Karpas-422 (cell line): ENCODE measurements at regions not wholly inside any gene's neighbourhood (a gene's known extent, or its start where the extent isn't known, plus 50 kb on each side); places are given as distances from the start of the nearest gene placed in this dataset.

ENCODE experiments used
- DNase-seq: peaks from one replicate; pipeline ENCODE4 v3.0.0-alpha.2; 2015
- H2AFZ ChIP-seq: fragments of 200-600 bp; sonication (generic); 2 replicates; pipeline ENCODE4 v1.6.1; 2014; ENCODE audit warnings: antibody characterized with exemption, low read length, mixed read lengths
- H3K27ac ChIP-seq: fragments of 200-600 bp; sonication (generic); 2 replicates; pipeline ENCODE4 v1.5.1; 2014; ENCODE audit warnings: mild to moderate bottlenecking, low read length, moderate library complexity
- H3K27me3 ChIP-seq: fragments of 200-600 bp; sonication (generic); 2 replicates; pipeline ENCODE4 v1.6.1; 2014; ENCODE audit warnings: low read length, mixed read lengths
- H3K36me3 ChIP-seq: fragments of 200-600 bp; sonication (generic); 2 replicates; pipeline ENCODE4 v1.6.1; 2014; ENCODE audit warnings: low read length, mixed read lengths; ENCODE audit not compliant: insufficient read depth
- H3K4me1 ChIP-seq: fragments of 200-600 bp; sonication (generic); 2 replicates; pipeline ENCODE4 v1.6.1; 2014; ENCODE audit warnings: mild to moderate bottlenecking, low read length, mixed read lengths
- H3K4me2 ChIP-seq: fragments of 200-600 bp; sonication (generic); 2 replicates; pipeline ENCODE4 v1.6.1; 2014; ENCODE audit warnings: low read length, low read depth, mild to moderate bottlenecking; ENCODE audit not compliant: poor library complexity, severe bottlenecking
- H3K4me3 ChIP-seq: fragments of 200-600 bp; sonication (generic); 2 replicates; pipeline ENCODE4 v1.5.1; 2014; ENCODE audit warnings: mild to moderate bottlenecking, antibody characterized with exemption, low read length, mixed read lengths
- H3K79me2 ChIP-seq: fragments of 200-600 bp; sonication (generic); 2 replicates; pipeline ENCODE4 v1.6.1; 2014; ENCODE audit warnings: mild to moderate bottlenecking, low read length, mixed read lengths
- H3K9ac ChIP-seq: fragments of 200-600 bp; sonication (generic); 2 replicates; pipeline ENCODE4 v1.6.0; 2014; ENCODE audit warnings: low read length
- H3K9me2 ChIP-seq: fragments of 200-600 bp; sonication (generic), shearing (Covaris generic); replicated peaks from 2 replicates; pipeline ENCODE4 v1.6.0; 2014; ENCODE audit warnings: mild to moderate bottlenecking, low read length, moderate library complexity; ENCODE audit not compliant: insufficient read depth
- H3K9me3 ChIP-seq: fragments of 300-700, 200-600 bp; sonication (generic); 2 replicates; pipeline ENCODE4 v1.6.1; 2014; ENCODE audit warnings: low read length, mixed read lengths
- H4K20me1 ChIP-seq: fragments of 200-600 bp; sonication (generic); 2 replicates; pipeline ENCODE4 v1.6.1; 2014; ENCODE audit warnings: mild to moderate bottlenecking, antibody characterized with exemption, low read length, low read depth; ENCODE audit not compliant: insufficient read depth

DNA sequence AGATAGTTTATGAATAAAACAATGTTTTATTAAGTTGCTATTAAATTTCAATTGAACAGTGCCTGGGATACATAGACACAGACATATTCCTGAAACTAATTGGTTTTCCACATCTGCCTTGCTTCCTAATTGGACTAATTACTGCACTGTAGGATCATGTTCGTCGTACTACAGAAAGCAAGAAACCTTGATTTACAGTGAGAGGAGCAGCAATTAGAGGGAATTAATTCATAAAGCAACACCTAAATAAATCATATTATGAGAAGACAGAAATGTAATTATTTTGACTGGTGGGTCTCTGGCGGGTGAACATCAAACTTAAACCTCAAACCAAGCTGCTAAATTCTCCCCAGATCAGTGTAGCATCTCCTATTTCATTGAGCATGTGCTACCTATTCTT, 124.6 kb upstream of the CAMK1G start:
- DNase-seq, result no peak
- H2AFZ ChIP-seq, result no peak overlapping the region
- H4K20me1 ChIP-seq, result no peaks in the 10 kb centered on the region
- no peaks in the 10 kb centered on the region for H3K4me1 ChIP-seq
- no peak overlapping the region for H3K4me2 ChIP-seq
- H3K79me2 ChIP-seq, result no peaks in the 10 kb centered on the region
- H3K27me3 ChIP-seq, result no peaks in the 10 kb centered on the region
- no peaks in the 10 kb centered on the region for H3K9me3 ChIP-seq
- no peak overlapping the region for H3K27ac ChIP-seq
- H3K36me3 ChIP-seq, result no peaks in the 10 kb centered on the region
- H3K9ac ChIP-seq, result no peak overlapping the region
- H3K4me3 ChIP-seq, result no peak overlapping the region
- H3K9me2 ChIP-seq, result no peaks in the 10 kb centered on the region

DNA sequence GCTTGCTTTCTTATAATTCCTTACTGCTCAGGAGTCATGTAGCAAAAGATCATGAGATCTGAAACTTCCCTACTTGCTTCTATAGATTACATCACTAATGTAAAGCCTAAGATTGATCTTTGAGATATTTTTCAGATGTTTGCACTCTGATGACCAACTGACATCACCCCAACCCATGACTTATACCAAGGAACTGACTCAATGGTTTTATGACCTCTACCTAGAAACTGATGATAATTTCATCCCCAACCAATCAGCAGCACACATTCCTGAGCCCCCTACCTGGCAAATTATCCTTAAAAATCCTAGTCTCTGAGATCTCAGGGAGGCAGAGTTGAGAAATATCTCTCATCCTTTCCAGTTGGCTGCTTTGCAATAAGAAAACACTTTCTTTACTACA, 122.3 kb upstream of the CAMK1G start:
- Histone ChIP-seq H3K9ac (no peak overlapping the region), H3K27ac (no peak overlapping the region), H3K9me2 (no peaks in the 10 kb centered on the region), H3K4me3 (no peak overlapping the region), H3K9me3 (no peaks in the 10 kb centered on the region), H3K4me1 (no peaks in the 10 kb centered on the region), H4K20me1 (no peaks in the 10 kb centered on the region), H3K79me2 (no peaks in the 10 kb centered on the region), H2AFZ (no peak overlapping the region), H3K36me3 (no peaks in the 10 kb centered on the region), H3K4me2 (no peak overlapping the region), H3K27me3 (no peaks in the 10 kb centered on the region)
- DNase-seq, result no peak

DNA sequence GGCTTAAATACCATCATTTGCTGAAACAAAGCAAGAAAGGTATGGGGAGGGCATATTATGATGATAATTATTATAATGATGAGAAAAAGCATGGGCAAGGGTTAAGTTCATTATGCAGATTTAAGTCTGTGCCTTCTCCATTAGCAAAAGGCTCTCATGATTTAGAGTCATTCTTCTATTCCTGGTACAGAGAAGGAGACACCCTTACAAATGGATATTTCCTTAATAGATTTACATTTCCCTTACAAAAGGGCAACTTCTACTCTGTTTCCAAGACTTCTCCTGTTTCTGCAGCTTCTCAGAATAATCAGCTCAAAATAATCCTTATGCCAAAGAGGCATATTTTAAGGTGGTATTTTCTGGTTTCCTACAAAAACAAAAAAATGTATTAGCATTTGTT, 121.1 kb upstream of the CAMK1G start:
- Histone ChIP-seq H3K27me3 (no peaks in the 10 kb centered on the region), H3K4me1 (no peaks in the 10 kb centered on the region), H3K4me2 (no peak overlapping the region), H3K9me2 (no peaks in the 10 kb centered on the region), H4K20me1 (no peaks in the 10 kb centered on the region), H3K79me2 (no peaks in the 10 kb centered on the region), H3K4me3 (no peak overlapping the region), H3K36me3 (no peaks in the 10 kb centered on the region), H2AFZ (no peak overlapping the region), H3K9me3 (no peaks in the 10 kb centered on the region), H3K27ac (no peak overlapping the region), H3K9ac (no peak overlapping the region)
- DNase-seq, result no peak

- Histone ChIP-seq H2AFZ (no peak overlapping the region), H3K36me3 (no peaks in the 10 kb centered on the region), H3K27me3 (no peaks in the 10 kb centered on the region), H3K4me3 (no peak overlapping the region), H3K4me2 (no peak overlapping the region), H3K9me3 (no peaks in the 10 kb centered on the region), H3K9ac (no peak overlapping the region), H3K79me2 (no peaks in the 10 kb centered on the region), H3K4me1 (no peaks in the 10 kb centered on the region), H3K27ac (no peak overlapping the region), H4K20me1 (no peaks in the 10 kb centered on the region), H3K9me2 (no peaks in the 10 kb centered on the region)
- no peak for DNase-seq
Measured at GRCh38 chr1:209463441-209463840, 120.1 kb upstream of the CAMK1G start.

DNA sequence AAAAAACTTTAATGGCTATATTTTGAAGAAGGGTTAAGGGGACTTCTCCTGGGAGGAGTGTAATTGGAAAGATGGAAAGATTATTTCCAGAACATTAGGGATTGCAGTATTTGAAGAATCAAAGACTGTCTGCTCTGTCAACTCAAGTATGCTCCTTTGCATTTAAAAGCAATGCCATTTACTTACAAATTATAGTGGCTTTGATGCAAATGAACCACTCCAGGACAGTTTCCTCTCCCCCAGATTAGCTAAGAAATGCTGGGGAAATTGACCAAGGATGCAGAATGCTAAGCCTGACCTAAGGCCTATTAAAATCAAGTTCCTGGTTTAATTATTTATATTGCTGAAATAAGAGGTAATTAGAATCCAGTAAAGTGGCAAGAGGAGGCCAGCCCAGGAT, 110.5 kb upstream of the CAMK1G start:
- Histone ChIP-seq H3K4me1 (no peaks in the 10 kb centered on the region), H3K9me3 (no peaks in the 10 kb centered on the region), H3K4me2 (no peak overlapping the region), H2AFZ (no peak overlapping the region), H3K36me3 (no peaks in the 10 kb centered on the region), H3K9me2 (no peaks in the 10 kb centered on the region), H3K4me3 (no peak overlapping the region), H4K20me1 (no peaks in the 10 kb centered on the region), H3K9ac (no peak overlapping the region), H3K27me3 (no peaks in the 10 kb centered on the region), H3K27ac (no peak overlapping the region), H3K79me2 (no peaks in the 10 kb centered on the region)
- no peak for DNase-seq

- DNase-seq, result no peak
- Histone ChIP-seq H2AFZ (no peak overlapping the region), H3K4me2 (no peak overlapping the region), H3K9me3 (no peaks in the 10 kb centered on the region), H3K4me1 (no peaks in the 10 kb centered on the region), H4K20me1 (no peaks in the 10 kb centered on the region), H3K27me3 (no peaks in the 10 kb centered on the region), H3K79me2 (no peaks in the 10 kb centered on the region), H3K9me2 (no peaks in the 10 kb centered on the region), H3K9ac (no peak overlapping the region), H3K4me3 (no peak overlapping the region), H3K36me3 (no peaks in the 10 kb centered on the region), H3K27ac (no peak overlapping the region)
Measured at GRCh38 chr1:209480345-209480744, 103.2 kb upstream of the CAMK1G start.

GRCh38 chr1:209483691-209484090, 99.8 kb upstream of the CAMK1G start:
- Histone ChIP-seq H3K79me2 (no peaks in the 10 kb centered on the region), H3K9me3 (no peaks in the 10 kb centered on the region), H2AFZ (no peak overlapping the region), H3K4me1 (no peaks in the 10 kb centered on the region), H3K27ac (no peak overlapping the region), H3K4me2 (no peak overlapping the region), H3K9ac (no peak overlapping the region), H3K27me3 (no peaks in the 10 kb centered on the region), H3K4me3 (no peak overlapping the region), H4K20me1 (no peaks in the 10 kb centered on the region), H3K36me3 (no peaks in the 10 kb centered on the region), H3K9me2 (no peaks in the 10 kb centered on the region)
- no peak for DNase-seq

- Histone ChIP-seq H3K36me3 (no peaks in the 10 kb centered on the region), H3K9ac (no peak overlapping the region), H3K4me1 (no peaks in the 10 kb centered on the region), H3K4me2 (no peak overlapping the region), H4K20me1 (no peaks in the 10 kb centered on the region), H3K9me3 (no peaks in the 10 kb centered on the region), H3K79me2 (no peaks in the 10 kb centered on the region), H3K27ac (no peak overlapping the region), H3K4me3 (no peak overlapping the region), H3K27me3 (no peaks in the 10 kb centered on the region), H3K9me2 (no peaks in the 10 kb centered on the region), H2AFZ (no peak overlapping the region)
- DNase-seq, result no peak
Measured at GRCh38 chr1:209484429-209484828, 99.1 kb upstream of the CAMK1G start.

- Histone ChIP-seq H3K4me1 (no peaks in the 10 kb centered on the region), H3K27me3 (no peaks in the 10 kb centered on the region), H3K9me2 (no peaks in the 10 kb centered on the region), H3K27ac (no peak overlapping the region), H3K79me2 (no peaks in the 10 kb centered on the region), H3K36me3 (no peaks in the 10 kb centered on the region), H3K4me3 (no peak overlapping the region), H3K9me3 (no peaks in the 10 kb centered on the region), H4K20me1 (no peaks in the 10 kb centered on the region), H3K4me2 (no peak overlapping the region), H3K9ac (no peak overlapping the region), H2AFZ (no peak overlapping the region)
- no peak for DNase-seq
Measured at GRCh38 chr1:209485167-209485566, 98.3 kb upstream of the CAMK1G start.
